ENCODE measurements at regions not wholly inside any gene's neighbourhood (a gene's known extent, or its start where the extent isn't known, plus 50 kb on each side); places are given as distances from the start of the nearest gene placed in this dataset.

- no peaks in the 10 kb centered on the region for H3K36me3 Mint-ChIP-seq (ENCODE audit: low read depth)
- intact Hi-C loops (cut with micrococcal nuclease) = no loop called here
- no peaks in the 10 kb centered on the region for H3K4me1 Mint-ChIP-seq (ENCODE audit: low read depth)
These were observed 442.4 kb downstream of the TSHZ3 start for GRCh38 chr19:30906871-30907270.

GRCh38 chr19:30900051-30900450, 449.2 kb downstream of the TSHZ3 start:
- Mint-ChIP-seq H3K27me3 (ENCODE audit: insufficient read depth) (no peaks in the 10 kb centered on the region), H3K36me3 (ENCODE audit: low read depth) (no peaks in the 10 kb centered on the region), H3K4me1 (ENCODE audit: low read depth) (no peaks in the 10 kb centered on the region), H3K27ac (no peak overlapping the region), H3K4me3 (no peak overlapping the region), H3K9me3 (no peaks in the 10 kb centered on the region)
- intact Hi-C loops (cut with micrococcal nuclease) = no loop called here
- DNase-seq (ENCODE audit: low spot score) = no peak

More at GRCh38 chr19:30906871-30907270, 442.4 kb downstream of the TSHZ3 start:
- no peaks in the 10 kb centered on the region for H3K9me3 Mint-ChIP-seq
- no peak for DNase-seq (ENCODE audit: low spot score)
- no peak overlapping the region for H3K27ac Mint-ChIP-seq
- H3K4me3 Mint-ChIP-seq = no peak overlapping the region
- peaks cover 1% of the 10 kb centered on the region for H3K27me3 Mint-ChIP-seq (ENCODE audit: insufficient read depth)

GRCh38 chr19:30898353-30899103, 450.7 kb downstream of the TSHZ3 start:
- no peaks in the 10 kb centered on the region for H3K9me3 Mint-ChIP-seq
- H3K36me3 Mint-ChIP-seq (ENCODE audit: low read depth) = no peaks in the 10 kb centered on the region
- intact Hi-C loops (cut with micrococcal nuclease) = no loop called here

GRCh38 chr19:30897553-30897952, 451.7 kb downstream of the TSHZ3 start:
- H3K4me1 Mint-ChIP-seq (ENCODE audit: low read depth) = no peaks in the 10 kb centered on the region
- no peaks in the 10 kb centered on the region for H3K9me3 Mint-ChIP-seq
- H3K36me3 Mint-ChIP-seq (ENCODE audit: low read depth) = no peaks in the 10 kb centered on the region
- intact Hi-C loops (cut with micrococcal nuclease) = no loop called here
- no peaks in the 10 kb centered on the region for H3K27me3 Mint-ChIP-seq (ENCODE audit: insufficient read depth)
- DNase-seq (ENCODE audit: low spot score) = no peak
- no peak overlapping the region for H3K27ac Mint-ChIP-seq
- H3K4me3 Mint-ChIP-seq = no peak overlapping the region

More at GRCh38 chr19:30898353-30899103, 450.7 kb downstream of the TSHZ3 start:
- Mint-ChIP-seq H3K4me3 (no peak overlapping the region), H3K4me1 (ENCODE audit: low read depth) (no peaks in the 10 kb centered on the region), H3K27me3 (ENCODE audit: insufficient read depth) (no peaks in the 10 kb centered on the region), H3K27ac (no peak overlapping the region)
- DNase-seq (ENCODE audit: low spot score) = no peak

GRCh38 chr19:30897034-30897433, 452.2 kb downstream of the TSHZ3 start:
- H3K9me3 Mint-ChIP-seq = no peaks in the 10 kb centered on the region
- H3K27ac Mint-ChIP-seq = no peak overlapping the region
- no peaks in the 10 kb centered on the region for H3K36me3 Mint-ChIP-seq (ENCODE audit: low read depth)
- intact Hi-C loops (cut with micrococcal nuclease) = no loop called here
- DNase-seq (ENCODE audit: low spot score) = no peak
- H3K4me3 Mint-ChIP-seq = no peak overlapping the region
- no peaks in the 10 kb centered on the region for H3K27me3 Mint-ChIP-seq (ENCODE audit: insufficient read depth)
- H3K4me1 Mint-ChIP-seq (ENCODE audit: low read depth) = no peaks in the 10 kb centered on the region

GRCh38 chr19:30896554-30896953, 452.7 kb downstream of the TSHZ3 start:
- no peaks in the 10 kb centered on the region for H3K27me3 Mint-ChIP-seq (ENCODE audit: insufficient read depth)
- intact Hi-C loops (cut with micrococcal nuclease) = no loop called here
- H3K36me3 Mint-ChIP-seq (ENCODE audit: low read depth) = no peaks in the 10 kb centered on the region

GRCh38 chr19:30895946-30896345, 453.3 kb downstream of the TSHZ3 start:
- Mint-ChIP-seq H3K36me3 (ENCODE audit: low read depth) (no peaks in the 10 kb centered on the region), H3K4me3 (no peak overlapping the region), H3K9me3 (no peaks in the 10 kb centered on the region), H3K27me3 (ENCODE audit: insufficient read depth) (no peaks in the 10 kb centered on the region), H3K4me1 (ENCODE audit: low read depth) (no peaks in the 10 kb centered on the region), H3K27ac (no peak overlapping the region)
- DNase-seq (ENCODE audit: low spot score) = no peak
- intact Hi-C loops (cut with micrococcal nuclease) = no loop called here

More at GRCh38 chr19:30896554-30896953, 452.7 kb downstream of the TSHZ3 start:
- DNase-seq (ENCODE audit: low spot score) = no peak
- Mint-ChIP-seq H3K4me3 (no peak overlapping the region), H3K9me3 (no peaks in the 10 kb centered on the region), H3K4me1 (ENCODE audit: low read depth) (no peaks in the 10 kb centered on the region), H3K27ac (no peak overlapping the region)

GRCh38 chr19:30891051-30891450, 458.2 kb downstream of the TSHZ3 start:
- intact Hi-C loops (cut with micrococcal nuclease) = no loop called here
- Mint-ChIP-seq H3K27me3 (ENCODE audit: insufficient read depth) (no peaks in the 10 kb centered on the region), H3K4me3 (no peak overlapping the region), H3K27ac (no peak overlapping the region), H3K9me3 (no peaks in the 10 kb centered on the region), H3K36me3 (ENCODE audit: low read depth) (no peaks in the 10 kb centered on the region), H3K4me1 (ENCODE audit: low read depth) (no peaks in the 10 kb centered on the region)
- no peak for DNase-seq (ENCODE audit: low spot score)

GRCh38 chr19:30890033-30890432, 459.2 kb downstream of the TSHZ3 start:
- intact Hi-C loops (cut with micrococcal nuclease) = no loop called here
- H3K4me1 Mint-ChIP-seq (ENCODE audit: low read depth) = no peaks in the 10 kb centered on the region
- H3K4me3 Mint-ChIP-seq = no peak overlapping the region
- DNase-seq (ENCODE audit: low spot score) = no peak
- no peaks in the 10 kb centered on the region for H3K9me3 Mint-ChIP-seq
- no peaks in the 10 kb centered on the region for H3K27me3 Mint-ChIP-seq (ENCODE audit: insufficient read depth)
- H3K27ac Mint-ChIP-seq = no peak overlapping the region
- no peaks in the 10 kb centered on the region for H3K36me3 Mint-ChIP-seq (ENCODE audit: low read depth)

- Mint-ChIP-seq H3K27me3 (ENCODE audit: insufficient read depth) (no peaks in the 10 kb centered on the region), H3K4me1 (ENCODE audit: low read depth) (no peaks in the 10 kb centered on the region), H3K36me3 (ENCODE audit: low read depth) (no peaks in the 10 kb centered on the region), H3K9me3 (no peaks in the 10 kb centered on the region), H3K4me3 (no peak overlapping the region), H3K27ac (no peak overlapping the region)
- intact Hi-C loops (cut with micrococcal nuclease) = no loop called here
- DNase-seq (ENCODE audit: low spot score) = no peak
These were observed 460.3 kb downstream of the TSHZ3 start for GRCh38 chr19:30888937-30889336.

- Mint-ChIP-seq H3K27ac (no peak overlapping the region), H3K36me3 (ENCODE audit: low read depth) (no peaks in the 10 kb centered on the region), H3K4me3 (no peak overlapping the region), H3K4me1 (ENCODE audit: low read depth) (no peaks in the 10 kb centered on the region), H3K9me3 (no peaks in the 10 kb centered on the region), H3K27me3 (ENCODE audit: insufficient read depth) (no peaks in the 10 kb centered on the region)
- intact Hi-C loops (cut with micrococcal nuclease) = no loop called here
- no peak for DNase-seq (ENCODE audit: low spot score)
These were observed 462.2 kb downstream of the TSHZ3 start for GRCh38 chr19:30887042-30887441.

GRCh38 chr19:30886222-30886621, 463.0 kb downstream of the TSHZ3 start:
- H3K27me3 Mint-ChIP-seq (ENCODE audit: insufficient read depth) = no peaks in the 10 kb centered on the region
- intact Hi-C loops (cut with micrococcal nuclease) = no loop called here
- H3K4me1 Mint-ChIP-seq (ENCODE audit: low read depth) = no peaks in the 10 kb centered on the region
- no peaks in the 10 kb centered on the region for H3K9me3 Mint-ChIP-seq
- H3K36me3 Mint-ChIP-seq (ENCODE audit: low read depth) = no peaks in the 10 kb centered on the region
- no peak for DNase-seq (ENCODE audit: low spot score)
- no peak overlapping the region for H3K27ac Mint-ChIP-seq
- no peak overlapping the region for H3K4me3 Mint-ChIP-seq

GRCh38 chr19:30884146-30884812, 465.0 kb downstream of the TSHZ3 start:
- no peaks in the 10 kb centered on the region for H3K4me1 Mint-ChIP-seq (ENCODE audit: low read depth)
- no peak for DNase-seq (ENCODE audit: low spot score)
- H3K4me3 Mint-ChIP-seq = no peak overlapping the region
- no peaks in the 10 kb centered on the region for H3K9me3 Mint-ChIP-seq
- H3K36me3 Mint-ChIP-seq (ENCODE audit: low read depth) = no peaks in the 10 kb centered on the region
- intact Hi-C loops (cut with micrococcal nuclease) = no loop called here
- H3K27me3 Mint-ChIP-seq (ENCODE audit: insufficient read depth) = no peaks in the 10 kb centered on the region
- H3K27ac Mint-ChIP-seq = no peak overlapping the region

Measured in activated T-helper 1 cell treated with anti-CD3 and anti-CD28 coated beads, Interleukin-12 subunit alpha, Interleukin-12 subunit beta, Interleukin-2, Interleukin-4 antibody, amounts not matched to agents 30 ng/mL and 10 ng/mL and 1 ng/mL, durations not matched to agents 14 hours and 24 hours and 36 hours (primary cell).